GM23248 (cell line): ENCODE measurements at regions not wholly inside any gene's neighbourhood (a gene's known extent, or its start where the extent isn't known, plus 50 kb on each side); places are given as distances from the start of the nearest gene placed in this dataset.
"Not testable (repeated sequence)": the region's sequence is repeated elsewhere in the genome, so short reads cannot be mapped to it uniquely, and the experiment has no call there.

Experiments
- DNase-seq: peaks from one replicate; pipeline ENCODE4 v3.0.0-alpha.2; 2015
- H2AFZ ChIP-seq: fragments of 200-600 bp; sonication (generic); 2 replicates; pipeline ENCODE4 v1.6.1; 2016; ENCODE audit warnings: antibody characterized with exemption
- H3F3A ChIP-seq: fragments of 200-600 bp; sonication (generic); 2 replicates; pipeline ENCODE4 v1.6.1; 2016; ENCODE audit warnings: mild to moderate bottlenecking, antibody characterized with exemption, mixed run types; ENCODE audit not compliant: insufficient read depth
- H3K27ac ChIP-seq: fragments of 200-600 bp; sonication (generic); 2 replicates; pipeline ENCODE4 v1.5.1; 2016; ENCODE audit warnings: mild to moderate bottlenecking
- H3K27me3 ChIP-seq: fragments of 200-600 bp; sonication (generic); replicated peaks from 2 replicates; pipeline ENCODE4 v1.6.1; 2016; ENCODE audit warnings: mild to moderate bottlenecking; ENCODE audit not compliant: insufficient read depth
- H3K36me3 ChIP-seq: fragments of 200-600 bp; sonication (generic); 2 replicates; pipeline ENCODE4 v1.6.1; 2016; ENCODE audit warnings: low read depth, mild to moderate bottlenecking
- H3K4me1 ChIP-seq: fragments of 200-600 bp; sonication (generic); 2 replicates; pipeline ENCODE4 v1.6.1; 2016; ENCODE audit warnings: mild to moderate bottlenecking; ENCODE audit not compliant: insufficient read depth
- H3K4me2 ChIP-seq: fragments of 200-600 bp; sonication (generic); one replicate; pipeline ENCODE4 v1.6.1; 2016; ENCODE audit warnings: mild to moderate bottlenecking; ENCODE audit not compliant: unreplicated experiment
- H3K4me3 ChIP-seq: fragments of 200-600 bp; sonication (generic); 2 replicates; pipeline ENCODE4 v1.5.1; 2016; ENCODE audit warnings: mild to moderate bottlenecking
- H3K79me2 ChIP-seq: fragments of 200-600 bp; sonication (generic); 2 replicates; pipeline ENCODE4 v1.6.1; 2016; ENCODE audit warnings: mild to moderate bottlenecking; ENCODE audit not compliant: insufficient read depth
- H3K9ac ChIP-seq: fragments of 200-600 bp; sonication (generic); 2 replicates; pipeline ENCODE4 v1.6.1; 2016; ENCODE audit warnings: mild to moderate bottlenecking
- H3K9me2 ChIP-seq: fragments of 200-600 bp; sonication (generic); 2 replicates; pipeline ENCODE4 v1.6.1; 2016; ENCODE audit warnings: mixed run types, mild to moderate bottlenecking, moderate library complexity; ENCODE audit not compliant: insufficient read depth
- H3K9me3 ChIP-seq: fragments of 200-600 bp; sonication (generic); one replicate; pipeline ENCODE4 v1.6.1; 2017; ENCODE audit warnings: low read depth
- H4K20me1 ChIP-seq: fragments of 200-600 bp; sonication (generic); 2 replicates; pipeline ENCODE4 v1.6.0; 2016; ENCODE audit not compliant: insufficient read depth
- WGBS, 2 experiments: methylation state at CpG; one replicate each; pipeline ENCODE4 v1.1.6; 2015 to 2017; ENCODE audit warnings: low lambda C conversion rate in 2 of 2, low coverage in 1 of 2; ENCODE audit errors: missing lambda C conversion rate in 2 of 2; 5-methylcytosine and 5-hydroxymethylcytosine counted together
- in situ Hi-C: fragments of 300-500 bp; cut with MboI; formaldehyde crosslinking; loops from 2 replicates; pipeline ENCODE4 v1.15.0; 2020

DNA sequence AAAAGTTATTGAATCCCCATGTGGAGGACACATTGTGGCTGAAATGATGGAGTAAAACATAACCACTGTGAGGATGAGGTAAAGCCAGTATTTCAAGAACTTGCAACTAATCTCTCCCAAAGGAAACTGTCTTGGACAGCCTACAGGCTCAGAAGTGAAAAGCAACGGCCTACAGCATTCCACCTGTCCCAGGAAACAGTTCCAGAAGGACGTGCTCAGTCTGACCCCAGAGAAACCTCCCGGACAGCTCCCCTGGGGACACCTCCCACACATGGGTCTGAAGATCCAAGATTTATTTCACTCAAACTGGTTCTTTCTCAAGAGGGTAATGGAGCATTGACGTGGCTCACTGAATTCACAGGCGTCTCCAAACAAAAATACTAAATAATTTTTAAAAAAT is 115.0 kb upstream of the VOPP1 start:
- in situ Hi-C loops, H3K4me3 ChIP-seq, H3K36me3 ChIP-seq, H3F3A ChIP-seq, DNase-seq, H3K4me1 ChIP-seq, H3K4me2 ChIP-seq, H3K27me3 ChIP-seq, H3K27ac ChIP-seq, H4K20me1 ChIP-seq, H3K9me3 ChIP-seq, H3K79me2 ChIP-seq, H3K9me2 ChIP-seq, H2AFZ ChIP-seq, H3K9ac ChIP-seq: not testable (repeated sequence)
- WGBS, 2 experiments, result 67 to 80% methylated on average over 2 to 3 of the region's 5 CpGs

DNA sequence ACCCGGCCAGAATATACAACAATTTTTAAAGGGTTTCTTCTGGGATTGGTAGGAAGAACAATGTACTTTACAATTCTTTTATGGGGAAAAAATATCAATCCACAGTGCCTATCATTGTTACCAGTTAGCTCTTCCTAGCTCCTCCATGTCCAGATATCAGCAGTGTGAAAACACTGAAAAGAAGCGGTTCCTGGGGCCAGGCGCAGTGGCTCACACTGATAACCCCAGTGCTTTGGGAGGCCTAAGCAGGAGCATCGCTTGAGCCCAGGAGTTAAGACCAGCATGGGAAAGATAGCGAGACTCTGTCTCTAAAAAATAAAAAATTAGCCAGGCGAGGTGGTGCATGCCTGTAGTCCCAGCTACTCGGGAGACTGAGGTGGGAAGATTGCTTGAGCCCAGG is 114.5 kb upstream of the VOPP1 start:
- H3K9ac ChIP-seq, H3K79me2 ChIP-seq, H3K27ac ChIP-seq, H3K4me2 ChIP-seq, in situ Hi-C loops, H2AFZ ChIP-seq, H3K9me3 ChIP-seq, H3K36me3 ChIP-seq, H3F3A ChIP-seq, DNase-seq, H3K27me3 ChIP-seq, H4K20me1 ChIP-seq, H3K4me1 ChIP-seq, H3K4me3 ChIP-seq, H3K9me2 ChIP-seq: not testable (repeated sequence)
- 83 to 90% methylated on average over 7 of the region's 7 CpGs for WGBS, 2 experiments

DNA sequence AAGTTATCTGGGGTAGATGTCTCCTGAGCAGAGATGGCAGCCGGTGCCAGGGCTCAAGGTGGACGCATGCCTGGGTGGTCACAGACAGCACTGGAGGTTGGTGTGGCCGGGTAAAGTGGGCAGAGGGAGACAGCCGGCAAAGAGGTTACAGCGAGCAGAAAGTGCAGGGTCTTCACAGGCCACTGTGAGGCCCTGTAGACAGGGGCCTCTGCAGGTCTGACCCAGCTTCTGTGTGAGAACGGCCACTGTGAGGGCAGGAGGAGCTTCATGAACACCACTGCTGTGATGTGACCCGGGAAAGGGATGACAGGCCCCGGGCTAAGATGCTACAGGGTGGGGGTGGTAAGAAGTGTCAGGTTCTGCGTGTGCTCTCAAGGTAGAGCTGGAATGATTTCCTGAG is 111.2 kb upstream of the VOPP1 start:
- H3K36me3 ChIP-seq, H3F3A ChIP-seq, H3K79me2 ChIP-seq, H4K20me1 ChIP-seq, H3K4me2 ChIP-seq, DNase-seq, H3K27me3 ChIP-seq, H3K9ac ChIP-seq, H2AFZ ChIP-seq, H3K4me1 ChIP-seq, in situ Hi-C loops, H3K9me2 ChIP-seq, H3K27ac ChIP-seq, H3K4me3 ChIP-seq, H3K9me3 ChIP-seq: not testable (repeated sequence)
- WGBS, 2 experiments, result 74 to 77% methylated on average over 9 of the region's 9 CpGs

DNA sequence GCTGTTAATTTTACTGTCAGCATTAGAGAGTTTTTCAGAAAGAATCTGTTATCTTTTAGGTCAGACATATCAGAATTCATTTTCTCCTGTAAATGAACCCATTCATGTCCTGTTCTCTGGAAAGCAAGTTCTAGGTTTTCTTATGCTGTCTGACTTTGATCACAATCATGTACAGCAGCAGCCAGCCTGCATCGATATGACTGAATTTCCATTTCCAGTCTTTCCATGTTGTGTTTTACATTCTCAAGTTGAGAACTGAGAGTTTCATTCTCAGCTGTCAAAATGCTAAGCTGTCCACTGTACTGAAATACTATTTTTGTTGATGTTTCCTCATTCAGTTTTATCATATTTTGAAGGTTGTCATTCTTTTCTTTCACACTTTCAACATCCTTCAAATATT is 103.3 kb upstream of the VOPP1 start:
- H3F3A ChIP-seq, in situ Hi-C loops, H3K9me3 ChIP-seq, H3K9me2 ChIP-seq, H4K20me1 ChIP-seq, H3K4me1 ChIP-seq, H2AFZ ChIP-seq, H3K27me3 ChIP-seq, H3K4me2 ChIP-seq, H3K36me3 ChIP-seq, H3K27ac ChIP-seq, H3K79me2 ChIP-seq, H3K4me3 ChIP-seq, DNase-seq, H3K9ac ChIP-seq: not testable (repeated sequence)
- WGBS, 2 experiments, result 44 to 52% methylated on average over 1 of the region's 1 CpG

DNA sequence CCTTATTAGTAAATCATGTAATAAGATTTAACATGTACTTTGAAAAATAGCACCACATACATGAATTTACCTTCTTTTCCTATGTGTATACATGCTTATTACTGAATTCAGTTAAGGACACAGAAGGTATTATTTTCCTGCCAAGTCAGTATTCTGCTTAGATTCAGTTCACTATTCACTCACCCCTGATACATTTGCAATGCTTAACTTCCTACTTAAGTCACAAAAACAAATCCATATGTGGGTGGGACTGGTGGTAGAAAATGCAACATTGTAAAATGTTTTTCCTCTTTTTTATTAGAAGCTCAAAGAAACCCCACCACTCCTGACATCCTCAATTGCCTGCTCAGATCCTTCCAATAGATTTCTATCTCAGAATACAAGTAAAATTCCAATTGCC is 101.2 kb upstream of the VOPP1 start:
- H3F3A ChIP-seq, H3K79me2 ChIP-seq, H3K4me3 ChIP-seq, H4K20me1 ChIP-seq, H3K9me3 ChIP-seq, H3K9ac ChIP-seq, H3K4me1 ChIP-seq, H3K27ac ChIP-seq, H3K4me2 ChIP-seq, H3K27me3 ChIP-seq, H3K36me3 ChIP-seq, in situ Hi-C loops, H2AFZ ChIP-seq, H3K9me2 ChIP-seq, DNase-seq: not testable (repeated sequence)

DNA sequence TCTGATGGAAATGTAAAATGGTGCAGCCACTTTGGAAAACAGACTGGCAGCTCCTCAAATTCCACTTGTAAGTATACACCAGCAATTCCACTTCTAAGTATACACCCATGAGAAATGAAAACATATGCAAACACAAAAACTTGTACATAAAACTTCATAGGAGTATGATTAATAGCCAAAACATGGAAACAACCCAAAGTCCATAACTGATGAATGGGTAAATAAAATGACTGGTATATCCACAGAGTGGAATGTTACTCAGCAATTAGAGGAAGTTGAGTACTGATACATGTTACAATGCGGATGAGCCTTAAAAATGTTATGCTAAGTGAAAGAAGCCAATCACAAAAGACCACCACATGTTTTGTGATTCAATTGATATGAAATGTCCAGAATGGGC is 99.8 kb upstream of the VOPP1 start:
- DNase-seq, H2AFZ ChIP-seq, H3K27ac ChIP-seq, in situ Hi-C loops, H3K9ac ChIP-seq, H3K27me3 ChIP-seq, H3K9me3 ChIP-seq, H3K4me3 ChIP-seq, H3K4me1 ChIP-seq, H3K4me2 ChIP-seq, H3K36me3 ChIP-seq, H4K20me1 ChIP-seq, H3K9me2 ChIP-seq, H3F3A ChIP-seq, H3K79me2 ChIP-seq: not testable (repeated sequence)
- 17 to 33% methylated on average over 1 of the region's 1 CpG for WGBS, 2 experiments
